ENCODE measurements at regions not wholly inside any gene's neighbourhood (a gene's known extent, or its start where the extent isn't known, plus 50 kb on each side); places are given as distances from the start of the nearest gene placed in this dataset.
"Not testable (repeated sequence)": the region's sequence is repeated elsewhere in the genome, so short reads cannot be mapped to it uniquely, and the experiment has no call there.

GRCh38 chr13:67402546-67402945 is 172.4 kb upstream of the PCDH9 start:
- DNase-seq = no peak
- Mint-ChIP-seq H3K27ac (no peak overlapping the region), H3K4me1 (ENCODE audit: low read depth) (no peaks in the 10 kb centered on the region), H3K27me3 (no peaks in the 10 kb centered on the region), H3K36me3 (ENCODE audit: low read depth) (no peaks in the 10 kb centered on the region), H3K9me3 (peaks cover 7% of the 10 kb centered on the region), H3K4me3 (no peak overlapping the region)
- ChIA-PET POLR2A (no interaction called here), CTCF (no interaction called here)
- TF ChIP-seq CTCF (IDR thresholded peaks at IDR 0.05) = no peak
- intact Hi-C loops (cut with micrococcal nuclease) = no loop called here
- ATAC-seq = no peak

- POLR2A ChIA-PET = no interaction called here
- Mint-ChIP-seq H3K4me1 (ENCODE audit: low read depth) (no peaks in the 10 kb centered on the region), H3K27ac (no peak overlapping the region), H3K9me3 (peaks cover 5% of the 10 kb centered on the region), H3K27me3 (no peaks in the 10 kb centered on the region), H3K36me3 (ENCODE audit: low read depth) (no peaks in the 10 kb centered on the region), H3K4me3 (no peak overlapping the region)
- no peak for TF ChIP-seq CTCF (IDR thresholded peaks at IDR 0.05)
- intact Hi-C loops (cut with micrococcal nuclease) = no loop called here
- ATAC-seq (no peak), DNase-seq (no peak)
- CTCF ChIA-PET = no interaction called here
Measured at GRCh38 chr13:67395577-67395976, 165.4 kb upstream of the PCDH9 start.

- ChIA-PET POLR2A (no interaction called here), CTCF (no interaction called here)
- no peaks in the 10 kb centered on the region for H3K36me3 Mint-ChIP-seq (ENCODE audit: low read depth)
- no peaks in the 10 kb centered on the region for H3K27me3 Mint-ChIP-seq
- H3K4me1 Mint-ChIP-seq (ENCODE audit: low read depth) = no peaks in the 10 kb centered on the region
- DNase-seq (no peak), ATAC-seq (no peak)
- TF ChIP-seq CTCF (IDR thresholded peaks at IDR 0.05) = no peak
- intact Hi-C loops (cut with micrococcal nuclease) = no loop called here
- H3K27ac Mint-ChIP-seq = no peak overlapping the region
- H3K4me3 Mint-ChIP-seq = no peak overlapping the region
- no peaks in the 10 kb centered on the region for H3K9me3 Mint-ChIP-seq
Measured at GRCh38 chr13:67392014-67392413, 161.9 kb upstream of the PCDH9 start.

GRCh38 chr13:67390462-67391086 is 160.4 kb upstream of the PCDH9 start:
- DNase-seq = no peak
- H3K27ac Mint-ChIP-seq = no peak overlapping the region
- H3K36me3 Mint-ChIP-seq (ENCODE audit: low read depth) = no peaks in the 10 kb centered on the region
- H3K4me1 Mint-ChIP-seq (ENCODE audit: low read depth) = no peaks in the 10 kb centered on the region
- ChIA-PET POLR2A (no interaction called here), CTCF (no interaction called here)
- ATAC-seq = no peak
- intact Hi-C loops (cut with micrococcal nuclease) = no loop called here
- no peaks in the 10 kb centered on the region for H3K9me3 Mint-ChIP-seq
- no peak overlapping the region for H3K4me3 Mint-ChIP-seq
- H3K27me3 Mint-ChIP-seq = no peaks in the 10 kb centered on the region
- no peak for TF ChIP-seq CTCF (IDR thresholded peaks at IDR 0.05)

GRCh38 chr13:67389171-67389570 is 159.0 kb upstream of the PCDH9 start:
- H3K27me3 Mint-ChIP-seq = no peaks in the 10 kb centered on the region
- H3K4me1 Mint-ChIP-seq (ENCODE audit: low read depth) = no peaks in the 10 kb centered on the region
- no peaks in the 10 kb centered on the region for H3K36me3 Mint-ChIP-seq (ENCODE audit: low read depth)
- ChIA-PET POLR2A (no interaction called here), CTCF (no interaction called here)
- no peak overlapping the region for H3K4me3 Mint-ChIP-seq
- no peak overlapping the region for H3K27ac Mint-ChIP-seq
- DNase-seq (no peak), ATAC-seq (no peak)
- H3K9me3 Mint-ChIP-seq = no peaks in the 10 kb centered on the region
- no peak for TF ChIP-seq CTCF (IDR thresholded peaks at IDR 0.05)
- intact Hi-C loops (cut with micrococcal nuclease) = no loop called here

- H3K9me3 Mint-ChIP-seq; ATAC-seq; POLR2A ChIA-PET; intact Hi-C loops (cut with micrococcal nuclease); H3K27me3 Mint-ChIP-seq; H3K27ac Mint-ChIP-seq; H3K4me1 Mint-ChIP-seq (ENCODE audit: low read depth); H3K36me3 Mint-ChIP-seq (ENCODE audit: low read depth); DNase-seq; CTCF ChIA-PET; H3K4me3 Mint-ChIP-seq: not testable (repeated sequence)
Measured at GRCh38 chr13:67383109-67383757, 153.1 kb upstream of the PCDH9 start.

Data from activated CD8-positive, alpha-beta T cell treated with anti-CD3 and anti-CD28 coated beads for 36 hours (primary cell).